Lower leg skin (tissue), 4 donors: ENCODE measurements at regions not wholly inside any gene's neighbourhood (a gene's known extent, or its start where the extent isn't known, plus 50 kb on each side); places are given as distances from the start of the nearest gene placed in this dataset.
"Not testable (repeated sequence)": the region's sequence is repeated elsewhere in the genome, so short reads cannot be mapped to it uniquely, and the experiment has no call there.

ENCODE experiments used
- DNase-seq, 2 donors: peaks; one replicate each; pipeline ENCODE4 v3.0.0-alpha.2; 2019; ENCODE audit warnings: low spot score in 2 of 2
- H3K4me3 ChIP-seq: fragments of 200-600 bp; sonication (generic); 2 replicates; pipeline ENCODE4 v1.5.1; 2017; ENCODE audit warnings: mild to moderate bottlenecking, low read depth; ENCODE audit not compliant: poor library complexity, severe bottlenecking
- POLR2A ChIP-seq, 2 donors: fragments of 450-650 bp; IDR thresholded peaks; one replicate each; pipeline ENCODE4 v1.6.1; 2016 to 2017; ENCODE audit warnings: antibody characterized with exemption in 2 of 2, mild to moderate bottlenecking in 1 of 2, moderate library complexity in 1 of 2
- WGBS, 2 donors: methylation state at CpG; one replicate each; pipeline ENCODE4 v1.1.5; 2018; 5-methylcytosine and 5-hydroxymethylcytosine counted together
- intact Hi-C: fragments of 100-400 bp; cut with DNase I; formaldehyde crosslinking; loops from one replicate; pipeline ENCODE4 v1.15.0; 2023; ENCODE audit warnings: low total_unique reads
- TF ChIP-seq, protein P1 (sequence below), 3 donors: fragments of 450-650 bp; IDR thresholded peaks; one replicate each; pipeline ENCODE4 v1.5.1; 2016; ENCODE audit warnings: antibody characterized with exemption in 3 of 3, mild to moderate bottlenecking in 3 of 3, moderate library complexity in 2 of 3

DNA sequence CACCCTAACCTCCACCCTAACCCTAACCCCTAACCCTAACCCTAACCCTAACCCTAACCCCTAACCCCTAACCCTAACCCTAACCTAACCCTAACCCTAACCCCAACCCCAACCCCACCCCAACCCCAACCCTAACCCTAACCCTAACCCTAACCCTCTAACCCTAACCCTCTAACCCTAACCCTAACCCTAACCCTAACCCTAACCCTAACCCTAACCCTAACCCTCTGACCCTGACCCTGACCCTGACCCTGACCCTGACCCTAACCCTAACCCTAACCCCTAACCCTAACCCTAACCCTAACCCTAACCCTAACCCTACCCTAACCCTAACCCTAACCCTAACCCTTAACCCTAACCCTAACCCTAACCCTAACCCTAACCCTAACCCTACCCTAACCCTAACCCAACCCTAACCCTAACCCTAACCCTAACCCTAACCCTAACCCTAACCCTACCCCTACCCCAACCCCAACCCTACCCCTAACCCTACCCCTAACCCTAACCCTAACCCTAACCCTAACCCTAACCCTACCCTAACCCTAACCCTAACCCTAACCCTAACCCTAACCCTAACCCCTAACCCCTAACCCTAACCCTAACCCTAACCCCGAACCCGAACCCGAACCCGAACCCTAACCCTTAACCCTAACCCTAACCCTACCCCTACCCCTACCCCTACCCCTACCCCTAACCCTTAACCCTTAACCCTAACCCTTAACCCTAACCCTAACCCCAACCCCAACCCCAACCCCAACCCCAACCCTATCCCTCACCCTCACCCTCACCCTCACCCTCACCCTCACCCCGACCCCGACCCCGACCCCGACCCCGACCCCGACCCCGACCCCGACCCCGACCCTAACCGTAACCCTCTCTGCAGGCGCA, 186.2 kb upstream of the CHL1 start:
- DNase-seq, H3K4me3 ChIP-seq, intact Hi-C loops: not testable (repeated sequence)
- no CpG with 5 or more reads among the region's 15 CpGs for WGBS, 2 donors

DNA sequence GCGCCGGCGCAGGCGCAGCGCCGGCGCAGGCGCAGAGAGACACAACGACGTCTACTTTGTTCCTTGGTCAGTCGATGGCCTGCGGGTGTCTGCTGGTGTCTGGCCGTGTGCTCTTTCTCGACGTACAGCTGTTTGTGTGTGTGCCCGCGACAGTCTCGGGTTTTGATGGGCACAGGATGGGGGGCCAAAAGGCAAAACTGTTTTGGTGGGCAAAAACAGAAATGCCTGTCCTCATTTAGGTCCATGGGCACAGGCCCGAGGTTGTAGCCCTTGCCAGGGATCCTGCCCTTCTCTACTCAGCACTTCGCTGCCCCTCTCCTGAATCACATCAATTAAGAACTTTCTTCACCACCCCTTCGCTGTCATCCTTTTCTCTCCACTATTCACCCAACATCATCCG, 184.8 kb upstream of the CHL1 start:
- WGBS, 2 donors: 66 to 79% methylated on average over 21 of the region's 22 CpGs
- no peak overlapping the region for H3K4me3 ChIP-seq
- intact Hi-C loops: no loop called here
- TF ChIP-seq POLR2A (IDR thresholded peaks at IDR 0.05): no peak
- TF ChIP-seq, protein P1, sequence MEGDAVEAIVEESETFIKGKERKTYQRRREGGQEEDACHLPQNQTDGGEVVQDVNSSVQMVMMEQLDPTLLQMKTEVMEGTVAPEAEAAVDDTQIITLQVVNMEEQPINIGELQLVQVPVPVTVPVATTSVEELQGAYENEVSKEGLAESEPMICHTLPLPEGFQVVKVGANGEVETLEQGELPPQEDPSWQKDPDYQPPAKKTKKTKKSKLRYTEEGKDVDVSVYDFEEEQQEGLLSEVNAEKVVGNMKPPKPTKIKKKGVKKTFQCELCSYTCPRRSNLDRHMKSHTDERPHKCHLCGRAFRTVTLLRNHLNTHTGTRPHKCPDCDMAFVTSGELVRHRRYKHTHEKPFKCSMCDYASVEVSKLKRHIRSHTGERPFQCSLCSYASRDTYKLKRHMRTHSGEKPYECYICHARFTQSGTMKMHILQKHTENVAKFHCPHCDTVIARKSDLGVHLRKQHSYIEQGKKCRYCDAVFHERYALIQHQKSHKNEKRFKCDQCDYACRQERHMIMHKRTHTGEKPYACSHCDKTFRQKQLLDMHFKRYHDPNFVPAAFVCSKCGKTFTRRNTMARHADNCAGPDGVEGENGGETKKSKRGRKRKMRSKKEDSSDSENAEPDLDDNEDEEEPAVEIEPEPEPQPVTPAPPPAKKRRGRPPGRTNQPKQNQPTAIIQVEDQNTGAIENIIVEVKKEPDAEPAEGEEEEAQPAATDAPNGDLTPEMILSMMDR (IDR thresholded peaks at IDR 0.05): no peak
- no peak for DNase-seq

DNA sequence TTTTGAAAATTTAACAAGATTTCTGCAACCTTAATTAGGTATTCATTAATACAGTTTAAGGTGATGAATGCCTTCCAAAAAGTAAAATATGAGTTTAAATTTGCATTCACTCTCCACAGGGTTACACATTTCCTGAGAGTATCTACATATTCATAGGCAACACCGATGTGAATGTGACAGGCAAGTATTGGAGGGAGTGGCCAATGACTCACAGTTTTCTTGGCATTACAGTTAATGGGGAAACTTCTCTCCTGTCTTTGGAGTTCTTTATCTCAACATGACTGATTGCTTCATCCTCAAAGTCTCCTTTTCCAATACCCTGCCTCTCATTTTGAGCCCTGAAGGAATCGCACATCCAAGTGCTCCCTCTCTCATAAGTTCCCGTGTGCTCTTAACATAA, 181.9 kb upstream of the CHL1 start:
- no peak for DNase-seq
- WGBS, 2 donors: 41 to 58% methylated on average over 3 of the region's 3 CpGs
- TF ChIP-seq POLR2A (IDR thresholded peaks at IDR 0.05): no peak
- TF ChIP-seq, protein P1 (IDR thresholded peaks at IDR 0.05): no peak
- H3K4me3 ChIP-seq: no peak overlapping the region
- intact Hi-C loops: no loop called here

DNA sequence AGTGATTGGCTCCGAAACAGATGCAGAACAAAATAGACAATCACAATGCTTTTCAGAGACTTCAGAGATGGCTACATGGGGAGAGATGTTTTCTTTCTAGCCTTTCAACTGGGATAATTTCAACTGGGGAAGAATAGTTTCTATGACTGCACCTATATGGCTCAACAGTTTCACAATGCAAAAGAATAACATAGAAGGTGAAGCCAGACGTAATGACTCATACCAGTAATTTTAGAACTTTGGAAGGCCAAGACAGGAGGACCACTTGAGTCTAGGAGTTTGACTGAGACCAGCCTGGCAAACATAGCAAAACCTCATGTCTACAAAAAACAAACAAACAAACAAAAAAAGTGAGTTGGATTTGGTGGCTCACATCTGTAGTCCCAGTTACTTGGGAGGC, 180.2 kb upstream of the CHL1 start:
- no peak for TF ChIP-seq POLR2A (IDR thresholded peaks at IDR 0.05)
- TF ChIP-seq, protein P1 (IDR thresholded peaks at IDR 0.05): no peak
- H3K4me3 ChIP-seq: no peak overlapping the region
- no peak for DNase-seq
- intact Hi-C loops: no loop called here
- 76 to 90% methylated on average over 2 of the region's 2 CpGs for WGBS, 2 donors

DNA sequence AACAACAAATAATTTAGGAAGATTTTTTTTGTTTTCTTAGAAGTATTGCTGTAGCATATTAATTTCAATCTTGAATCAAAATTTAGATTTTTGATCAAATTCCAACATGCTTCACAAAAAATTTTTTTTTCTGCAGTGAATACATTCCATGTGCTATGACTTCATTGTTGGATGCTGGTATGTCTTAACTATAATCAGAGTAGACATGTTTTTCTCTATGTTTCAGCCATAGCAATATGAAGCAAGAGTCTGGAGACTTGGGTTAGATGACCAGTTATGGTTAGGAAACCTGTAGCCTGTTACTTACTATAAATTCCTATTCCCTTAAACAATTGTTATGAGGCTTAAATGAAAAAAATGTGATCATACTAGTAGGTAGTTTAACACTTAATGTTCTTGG, 176.1 kb upstream of the CHL1 start:
- intact Hi-C loops: no loop called here
- no peak overlapping the region for H3K4me3 ChIP-seq
- TF ChIP-seq, protein P1 (IDR thresholded peaks at IDR 0.05): no peak
- TF ChIP-seq POLR2A (IDR thresholded peaks at IDR 0.05): no peak
- no peak for DNase-seq

DNA sequence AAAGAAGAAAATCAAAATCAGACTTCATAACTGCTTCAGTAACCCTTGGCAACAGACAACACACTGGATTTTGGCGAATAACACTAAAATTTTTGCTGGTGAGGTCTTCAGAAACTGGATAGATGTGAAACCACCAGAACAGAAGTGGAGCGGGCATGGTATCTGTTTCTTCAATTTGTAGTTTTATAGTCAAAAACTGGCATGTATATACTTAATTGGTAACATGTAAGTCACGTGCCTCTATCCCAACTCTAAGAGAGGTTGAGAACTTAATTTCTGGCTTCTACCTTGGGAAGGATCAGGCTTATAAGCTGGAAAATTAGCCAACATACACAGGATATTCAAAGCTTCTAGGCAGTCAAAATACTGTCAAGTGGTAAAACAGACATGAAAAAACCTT, 172.6 kb upstream of the CHL1 start:
- TF ChIP-seq POLR2A (IDR thresholded peaks at IDR 0.05): no peak
- TF ChIP-seq, protein P1 (IDR thresholded peaks at IDR 0.05): no peak
- intact Hi-C loops: no loop called here
- WGBS, 2 donors: 36 to 38% methylated on average over 3 of the region's 3 CpGs
- no peak overlapping the region for H3K4me3 ChIP-seq
- DNase-seq: no peak
